ENCODE measurements at regions not wholly inside any gene's neighbourhood (a gene's known extent, or its start where the extent isn't known, plus 50 kb on each side); places are given as distances from the start of the nearest gene placed in this dataset.
"Not testable (repeated sequence)": the region's sequence is repeated elsewhere in the genome, so short reads cannot be mapped to it uniquely, and the experiment has no call there.

GRCh38 chr1:190809312-190809711 is 331.6 kb upstream of the BRINP3 start:
- in situ Hi-C loops (cut with MboI; ENCODE audit: low sequenced_read_pairs): no loop called here

- in situ Hi-C loops (cut with MboI; ENCODE audit: low sequenced_read_pairs): no loop called here
Observed at GRCh38 chr1:190812996-190813395, 335.3 kb upstream of the BRINP3 start.

DNA sequence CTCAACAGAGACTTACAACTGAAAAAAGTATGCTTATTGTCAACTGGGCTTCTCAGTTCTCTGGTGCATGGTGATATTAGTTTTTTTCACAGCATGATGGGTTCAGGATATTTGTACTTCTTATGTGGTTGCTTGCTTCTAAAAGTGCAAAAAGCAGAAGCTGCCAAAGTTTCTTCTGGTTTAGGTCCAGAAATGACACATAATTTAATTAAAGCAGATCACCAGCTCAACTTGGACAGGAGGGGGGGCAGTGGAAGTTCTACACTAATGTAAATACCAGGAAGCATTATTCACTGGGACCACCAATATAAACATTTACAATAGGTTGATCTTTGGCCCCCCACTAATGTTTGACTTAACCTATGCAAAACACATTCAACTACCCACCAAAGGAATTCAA is 354.8 kb upstream of the BRINP3 start:
- in situ Hi-C loops (cut with MboI; ENCODE audit: low sequenced_read_pairs): no loop called here

- in situ Hi-C loops (cut with MboI; ENCODE audit: low sequenced_read_pairs): no loop called here
Observed at GRCh38 chr1:190835658-190836057, 358.0 kb upstream of the BRINP3 start.

DNA sequence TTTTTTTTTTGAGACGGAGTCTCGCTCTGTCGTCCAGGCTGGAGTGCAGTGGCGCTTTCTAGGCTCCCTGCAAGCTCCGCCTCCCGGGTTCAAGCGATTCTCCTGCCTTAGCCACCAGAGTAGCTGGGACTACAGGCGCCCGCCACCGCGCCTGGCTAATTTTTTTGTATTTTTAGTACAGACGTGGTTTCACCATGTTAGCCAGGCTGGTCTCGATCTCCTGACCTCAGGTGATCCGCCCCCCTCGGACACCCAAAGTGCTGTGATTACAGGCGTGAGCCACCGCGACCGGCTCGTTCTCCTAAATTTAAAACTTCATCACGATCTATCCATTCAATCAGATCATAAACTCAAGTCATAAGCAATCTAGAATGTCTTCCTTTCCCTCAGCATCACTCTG is 359.5 kb upstream of the BRINP3 start:
- in situ Hi-C loops (cut with MboI; ENCODE audit: low sequenced_read_pairs): not testable (repeated sequence)

DNA sequence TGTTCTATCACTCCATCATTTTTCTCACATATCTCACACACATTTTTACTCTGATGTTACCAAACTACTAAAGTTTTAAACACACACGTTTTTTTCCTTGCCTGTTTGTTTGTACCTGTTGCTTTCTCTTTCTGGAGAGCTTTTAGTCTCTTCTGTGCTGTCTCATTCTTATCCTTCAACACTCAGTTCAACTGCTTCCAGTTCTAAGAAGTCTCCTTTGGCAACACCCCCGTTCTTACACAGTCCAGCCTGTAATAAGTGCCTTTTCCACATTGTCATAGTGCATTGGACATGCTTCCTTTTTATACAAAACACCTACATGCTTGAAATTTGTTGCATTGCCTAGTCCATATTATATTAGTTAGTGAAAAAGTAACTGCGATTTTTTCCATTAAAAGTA is 360.2 kb upstream of the BRINP3 start:
- in situ Hi-C loops (cut with MboI; ENCODE audit: low sequenced_read_pairs): no loop called here

- in situ Hi-C loops (cut with MboI; ENCODE audit: low sequenced_read_pairs): no loop called here
Observed at GRCh38 chr1:190847166-190847565, 369.5 kb upstream of the BRINP3 start.

- in situ Hi-C loops (cut with MboI; ENCODE audit: low sequenced_read_pairs): no loop called here
Observed at GRCh38 chr1:190849346-190849745, 371.7 kb upstream of the BRINP3 start.

GRCh38 chr1:190852611-190853010 is 374.9 kb upstream of the BRINP3 start:
- in situ Hi-C loops (cut with MboI; ENCODE audit: low sequenced_read_pairs): no loop called here

DNA sequence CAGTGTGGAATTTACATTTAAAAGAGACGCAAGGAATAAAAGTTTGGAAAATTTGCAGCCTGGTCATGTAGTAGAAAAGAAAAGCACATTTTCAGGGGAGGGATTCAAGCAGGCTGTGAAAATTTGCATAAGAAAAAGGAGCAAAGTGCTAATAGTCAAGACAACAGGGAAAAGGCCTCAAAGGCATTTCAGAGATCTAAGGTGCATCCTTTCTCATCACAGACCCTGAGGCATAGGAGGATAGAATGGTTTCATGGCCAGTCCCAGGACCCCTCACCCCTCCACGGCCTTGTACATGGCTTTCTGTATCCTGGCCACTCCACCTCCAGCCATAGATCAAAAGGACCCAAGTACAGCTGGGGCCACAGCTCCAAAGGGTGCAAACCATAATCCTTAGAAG is 380.5 kb upstream of the BRINP3 start:
- in situ Hi-C loops (cut with MboI; ENCODE audit: low sequenced_read_pairs): no loop called here

- in situ Hi-C loops (cut with MboI; ENCODE audit: low sequenced_read_pairs): no loop called here
Observed at GRCh38 chr1:190864013-190864641, 386.5 kb upstream of the BRINP3 start.

DNA sequence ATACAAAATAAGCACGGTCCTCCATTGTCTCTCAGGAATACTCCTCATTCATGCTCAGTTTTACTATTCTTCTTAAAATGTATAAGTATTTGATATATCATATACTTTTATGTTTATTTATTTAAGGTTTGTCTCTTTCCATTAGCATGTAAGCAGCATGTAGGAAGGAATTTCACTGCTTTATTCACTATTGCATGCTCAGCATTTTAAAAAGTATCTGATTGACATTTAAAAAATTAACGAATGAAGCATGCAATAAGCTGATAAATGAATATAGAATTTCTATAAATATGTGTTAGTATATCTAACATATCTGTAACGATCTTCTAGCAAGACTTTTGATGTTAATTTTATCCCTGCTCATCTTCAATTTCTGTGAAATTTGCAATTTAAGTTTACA is 402.7 kb upstream of the BRINP3 start:
- in situ Hi-C loops (cut with MboI; ENCODE audit: low sequenced_read_pairs): no loop called here

DNA sequence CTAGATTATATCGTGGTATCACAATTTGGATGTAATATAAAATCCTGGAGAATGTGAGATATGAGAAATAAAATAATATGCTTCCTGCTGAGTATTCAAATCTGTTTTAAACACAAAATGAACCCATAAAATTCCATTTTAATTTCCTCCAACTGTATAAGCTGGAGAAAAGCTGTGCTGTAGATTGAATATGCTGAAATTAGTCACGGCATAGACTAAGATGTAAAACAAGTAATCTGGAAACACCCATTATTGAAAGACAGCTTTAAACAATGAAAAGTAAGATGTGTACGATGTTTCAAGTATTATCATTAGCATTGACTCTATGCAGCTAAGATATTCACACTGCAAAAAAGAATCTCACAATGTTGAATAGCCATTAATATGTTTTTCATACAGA is 403.4 kb upstream of the BRINP3 start:
- in situ Hi-C loops (cut with MboI; ENCODE audit: low sequenced_read_pairs): no loop called here

- in situ Hi-C loops (cut with MboI; ENCODE audit: low sequenced_read_pairs): no loop called here
Observed at GRCh38 chr1:190897233-190897632, 419.6 kb upstream of the BRINP3 start.

DNA sequence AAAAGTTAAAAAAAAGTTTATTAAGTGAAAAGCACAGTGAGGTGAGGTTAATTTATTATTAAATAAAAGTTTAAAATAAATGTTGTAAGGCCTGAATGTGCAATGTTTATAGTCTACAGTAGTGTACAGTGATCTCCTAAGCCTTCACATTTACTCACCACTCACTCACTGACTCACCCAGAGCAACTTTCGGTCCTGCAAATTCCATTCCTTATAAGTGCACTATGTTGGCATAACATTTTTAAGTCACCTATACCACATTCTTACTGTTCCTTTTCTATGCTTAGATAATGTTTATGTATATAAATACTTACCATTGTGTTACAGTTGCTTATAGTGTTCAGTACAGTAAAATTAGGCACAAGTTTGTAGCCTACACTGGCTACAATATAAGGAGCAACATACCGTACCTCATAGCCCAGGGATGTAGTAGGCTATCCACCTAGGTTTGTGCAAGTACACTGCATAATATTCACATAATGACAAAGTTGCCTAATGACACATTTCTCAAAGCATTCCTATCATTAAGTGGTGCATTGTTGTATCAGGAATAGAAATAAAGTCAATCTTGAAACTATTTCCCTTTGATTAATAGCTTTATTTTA is 426.5 kb upstream of the BRINP3 start:
- in situ Hi-C loops (cut with MboI; ENCODE audit: low sequenced_read_pairs): no loop called here

DNA sequence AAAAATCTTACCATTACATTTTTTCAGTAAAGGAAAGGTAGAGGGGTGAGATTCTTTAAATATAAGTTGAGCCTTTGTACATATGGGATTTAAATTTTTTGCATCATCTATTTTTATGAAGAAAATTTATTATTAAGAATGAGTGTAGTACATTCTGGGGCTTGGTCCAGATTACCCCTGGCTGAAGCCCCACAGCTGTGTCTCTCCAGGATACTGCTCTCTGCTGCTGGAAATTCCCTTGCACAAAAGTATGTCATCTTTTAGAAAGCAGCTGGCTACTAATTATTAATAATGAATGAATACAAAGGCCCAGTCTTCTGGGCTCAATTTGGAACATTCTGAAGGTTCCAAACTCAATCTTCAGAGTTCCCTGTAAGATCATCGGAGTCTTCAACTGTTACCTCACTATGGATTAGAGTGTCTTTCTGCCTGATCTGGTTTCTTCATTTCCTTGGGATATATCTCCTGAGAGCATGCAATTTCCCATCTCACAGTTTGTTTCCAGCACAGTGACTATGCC is 428.6 kb upstream of the BRINP3 start:
- in situ Hi-C loops (cut with MboI; ENCODE audit: low sequenced_read_pairs): no loop called here

- in situ Hi-C loops (cut with MboI; ENCODE audit: low sequenced_read_pairs): no loop called here
Observed at GRCh38 chr1:190908246-190908645, 430.6 kb upstream of the BRINP3 start.

- in situ Hi-C loops (cut with MboI; ENCODE audit: low sequenced_read_pairs): no loop called here
Observed at GRCh38 chr1:190908691-190909090, 431.0 kb upstream of the BRINP3 start.

GRCh38 chr1:190935925-190936324 is 458.3 kb upstream of the BRINP3 start:
- in situ Hi-C loops (cut with MboI; ENCODE audit: low sequenced_read_pairs): no loop called here

GRCh38 chr1:190936337-190936736 is 458.7 kb upstream of the BRINP3 start:
- in situ Hi-C loops (cut with MboI; ENCODE audit: low sequenced_read_pairs): no loop called here

- in situ Hi-C loops (cut with MboI; ENCODE audit: low sequenced_read_pairs): no loop called here
Observed at GRCh38 chr1:190940951-190941350, 463.3 kb upstream of the BRINP3 start.

- in situ Hi-C loops (cut with MboI; ENCODE audit: low sequenced_read_pairs): no loop called here
Observed at GRCh38 chr1:190942475-190942874, 464.8 kb upstream of the BRINP3 start.

GRCh38 chr1:190943722-190944121 is 466.1 kb upstream of the BRINP3 start:
- in situ Hi-C loops (cut with MboI; ENCODE audit: low sequenced_read_pairs): not testable (repeated sequence)

Data from HL-60/S4 (cell line).